SK-N-SH (cell line): ENCODE measurements at regions not wholly inside any gene's neighbourhood (a gene's known extent, or its start where the extent isn't known, plus 50 kb on each side); places are given as distances from the start of the nearest gene placed in this dataset.

Source experiments
- CTCF ChIA-PET: fragments of 300-600, 350-600 bp; formaldehyde crosslinking; extraction: SDS; loops from one replicate; lab custom pipeline; 2021; lab: Yijun Ruan, JAX
- POLR2A ChIA-PET: fragments of 350-600 bp; sonication (Branson Sonifier 250); formaldehyde crosslinking; extraction: SDS; loops from one replicate; lab custom pipeline; 2020; ENCODE audit warnings: antibody characterized with exemption, inconsistent platforms; lab: Yijun Ruan, JAX
- DNase-seq: peaks from one replicate; pipeline ENCODE4 v3.0.0; 2012
- H2AFZ ChIP-seq: fragments of 200-600 bp; sonication (generic); 2 replicates; pipeline ENCODE4 v1.8.1; 2016; ENCODE audit warnings: antibody characterized with exemption, mild to moderate bottlenecking, low read depth
- H3F3A ChIP-seq: fragments of 200-600 bp; sonication (generic); replicated peaks from 2 replicates; pipeline ENCODE3; 2016; ENCODE audit warnings: antibody characterized with exemption, mild to moderate bottlenecking; ENCODE audit not compliant: insufficient read depth
- H3K27ac ChIP-seq, 2 experiments: fragments of 200-500 bp in 1 of 2; fragments of 200-600 bp in 1 of 2; sonication (Bioruptor generic) in 1 of 2; sonication (generic), shearing (Covaris generic) in 1 of 2; 2 replicates each; pipeline versions ENCODE4 v1.5.1 to v1.6.1; 2014 to 2016; ENCODE audit warnings: low read depth in 2 of 2, inconsistent platforms in 1 of 2, low read length in 1 of 2, mild to moderate bottlenecking in 1 of 2, mixed read lengths in 1 of 2
- H3K27me3 ChIP-seq: fragments of 200-600 bp; sonication (generic), shearing (Covaris generic); 2 replicates; pipeline ENCODE4 v1.6.1; 2016; ENCODE audit warnings: mixed run types; ENCODE audit not compliant: insufficient read depth
- H3K36me3 ChIP-seq, 2 experiments: fragments of 200-500 bp in 1 of 2; fragments of 200-600 bp in 1 of 2; sonication (Bioruptor generic) in 1 of 2; sonication (generic) in 1 of 2; replicated peaks in 1 of 2; 2 replicates each; pipeline versions ENCODE3 to v1.5.1; 2014 to 2016; ENCODE audit warnings: low read length in 1 of 2, mild to moderate bottlenecking in 1 of 2; ENCODE audit not compliant: insufficient read depth in 2 of 2, control insufficient read depth in 1 of 2
- H3K4me1 ChIP-seq, 2 experiments: fragments of 200-500 bp in 1 of 2; fragments of 200-600 bp in 1 of 2; sonication (Bioruptor generic) in 1 of 2; sonication (generic), shearing (Covaris generic) in 1 of 2; 2 replicates each; pipeline versions ENCODE4 v1.5.1 to v1.6.1; 2014 to 2016; ENCODE audit warnings: low read depth in 1 of 2, low read length in 1 of 2, mixed run types in 1 of 2; ENCODE audit not compliant: insufficient read depth in 2 of 2, control insufficient read depth in 1 of 2
- H3K4me2 ChIP-seq: fragments of 200-600 bp; sonication (generic), shearing (Covaris generic); 2 replicates; pipeline ENCODE4 v1.6.1; 2017; ENCODE audit warnings: mixed run types
- H3K4me3 ChIP-seq, 2 experiments: fragments of 200-500 bp in 1 of 2; fragments of 200-600 bp in 1 of 2; sonication (Bioruptor generic) in 1 of 2; sonication (generic), shearing (Covaris generic) in 1 of 2; 2 replicates each; pipeline versions ENCODE4 v1.5.1 to v1.8.1; 2014 to 2016; ENCODE audit warnings: low read depth in 2 of 2, inconsistent platforms in 1 of 2, low read length in 1 of 2, mild to moderate bottlenecking in 1 of 2, mixed read lengths in 1 of 2, moderate library complexity in 1 of 2
- H3K79me2 ChIP-seq: fragments of 200-600 bp; sonication (generic); 2 replicates; pipeline ENCODE4 v1.8.1; 2017; ENCODE audit warnings: mild to moderate bottlenecking; ENCODE audit not compliant: insufficient read depth
- H3K9ac ChIP-seq: fragments of 200-600 bp; sonication (generic); 2 replicates; pipeline ENCODE4 v1.6.1; 2017; ENCODE audit warnings: mixed run types
- H3K9me2 ChIP-seq: fragments of 200-600 bp; sonication (generic); 2 replicates; pipeline ENCODE4 v1.6.1; 2017; ENCODE audit warnings: mixed run types
- H3K9me3 ChIP-seq: fragments of 200-600 bp; sonication (generic); 2 replicates; pipeline ENCODE4 v1.6.1; 2017; ENCODE audit warnings: mixed run types, mild to moderate bottlenecking, moderate library complexity
- H4K20me1 ChIP-seq: fragments of 200-600 bp; sonication (generic); 2 replicates; pipeline ENCODE4 v1.6.1; 2017; ENCODE audit warnings: mild to moderate bottlenecking, mixed run types; ENCODE audit not compliant: insufficient read depth
- CHD2 ChIP-seq: fragments of 150-350 bp; IDR thresholded peaks from 2 replicates; pipeline ENCODE4 v1.6.1; 2018; ENCODE audit warnings: low read length; ENCODE audit not compliant: partially characterized antibody
- EZH2phosphoT487 ChIP-seq: fragments of 200-600 bp; sonication (generic); IDR thresholded peaks from 2 replicates; pipeline ENCODE4 v1.6.1; 2017; ENCODE audit warnings: low read depth, mixed run types, mild to moderate bottlenecking, antibody characterized with exemption, moderate library complexity, borderline replicate concordance
- FOXJ3 ChIP-seq: sonication (generic); formaldehyde crosslinking; IDR thresholded peaks from 2 replicates; pipeline ENCODE4 v1.5.1; 2020; ENCODE audit warnings: mild to moderate bottlenecking, missing genetic modification reagents
- GABPA ChIP-seq: IDR thresholded peaks from 2 replicates; pipeline ENCODE4 v1.4.0; 2012; ENCODE audit warnings: low read depth, mild to moderate bottlenecking
- GATA2 ChIP-seq: sonication (generic); formaldehyde crosslinking; IDR thresholded peaks from 2 replicates; pipeline ENCODE4 v1.5.0; 2020; ENCODE audit warnings: mild to moderate bottlenecking, missing genetic modification reagents
- MAX ChIP-seq: IDR thresholded peaks from 2 replicates; pipeline ENCODE4 v1.4.0; 2012; ENCODE audit warnings: low read depth
- MEF2A ChIP-seq: IDR thresholded peaks from 2 replicates; pipeline ENCODE4 v1.4.0; 2012; ENCODE audit warnings: low read depth, borderline replicate concordance
- MXI1 ChIP-seq: IDR thresholded peaks from 2 replicates; pipeline ENCODE4 v1.6.1; 2012; ENCODE audit warnings: mild to moderate bottlenecking, low read depth, low read length, improper control_type of control experiment
- NFIC ChIP-seq: IDR thresholded peaks from 2 replicates; pipeline ENCODE4 v1.4.0; 2012; ENCODE audit warnings: borderline replicate concordance
- NRF1 ChIP-seq: IDR thresholded peaks from 2 replicates; pipeline ENCODE4 v1.6.1; 2012; ENCODE audit warnings: low read depth, mild to moderate bottlenecking, low read length
- POLR2AphosphoS5 ChIP-seq: IDR thresholded peaks from 2 replicates; pipeline ENCODE4 v1.6.1; 2012; ENCODE audit warnings: low read depth, low read length
- RAD21 ChIP-seq: IDR thresholded peaks from 2 replicates; pipeline ENCODE4 v1.6.1; 2012; ENCODE audit warnings: mild to moderate bottlenecking, low read length
- RCOR1 ChIP-seq: fragments of 150-350 bp; IDR thresholded peaks from 2 replicates; pipeline ENCODE4 v1.6.1; 2017; ENCODE audit warnings: antibody characterized with exemption, low read length
- REST ChIP-seq: IDR thresholded peaks from 2 replicates; pipeline ENCODE4 v1.6.1; 2012; ENCODE audit warnings: mild to moderate bottlenecking, low read depth, low read length, moderate library complexity
- RFX5 ChIP-seq: IDR thresholded peaks from 2 replicates; pipeline ENCODE4 v1.6.1; 2012; ENCODE audit warnings: mild to moderate bottlenecking, improper control_type of control experiment, low read length
- TCF12 ChIP-seq: IDR thresholded peaks from 2 replicates; pipeline ENCODE4 v1.4.0; 2012
- USF2 ChIP-seq: fragments of 150-350 bp; IDR thresholded peaks from 2 replicates; pipeline ENCODE4 v1.6.1; 2017; ENCODE audit warnings: antibody characterized with exemption, low read length, low read depth, borderline replicate concordance
- YY1 ChIP-seq: IDR thresholded peaks from 2 replicates; pipeline ENCODE4 v1.4.0; 2012; ENCODE audit warnings: low read depth, mild to moderate bottlenecking
- ZBTB33 ChIP-seq: IDR thresholded peaks from 2 replicates; pipeline ENCODE4 v1.4.0; 2012; ENCODE audit warnings: low read depth, borderline replicate concordance
- WGBS: methylation state at CpG from one replicate; pipeline ENCODE4 v1.1.6; 2017; ENCODE audit warnings: low lambda C conversion rate; 5-methylcytosine and 5-hydroxymethylcytosine counted together

GRCh38 chr14:100427166-100427565, 104.0 kb downstream of the SLC25A47 start:
- 89% methylated on average over 6 of the region's 6 CpGs for WGBS
- H3K4me2 ChIP-seq = no peak overlapping the region
- peaks cover 9% of the 10 kb centered on the region for H3F3A ChIP-seq
- H3K36me3 ChIP-seq = no peaks in the 10 kb centered on the region
- peaks cover 4% of the 10 kb centered on the region; the same call in 1 of the 2 replicates for H3K79me2 ChIP-seq
- POLR2A ChIA-PET = interaction anchor here (2.1 to 4.7 kb wide), 2 partner anchors 9 to 14 kb away, joined by 8 to 20 read pairs; no protein-coding TSS in a partner anchor
- H2AFZ ChIP-seq = no peak overlapping the region
- CTCF ChIA-PET = interaction anchor here (0.9 to 16.1 kb wide), 5 partner anchors 12 to 226 kb away, joined by 3 to 310 read pairs (median 5); no protein-coding TSS in a partner anchor
- peaks cover 33 to 67% of the 10 kb centered on the region in 2 experiments for H3K4me1 ChIP-seq
- no peaks in the 10 kb centered on the region for H3K9me3 ChIP-seq
- H4K20me1 ChIP-seq = no peaks in the 10 kb centered on the region
- H3K27ac ChIP-seq = peak overlapping the region in 1 of 2 experiments; percentile 100; a peak in 2 of 4 replicates
- H3K27me3 ChIP-seq = no peaks in the 10 kb centered on the region
- no peak overlapping the region for H3K4me3 ChIP-seq
- H3K9ac ChIP-seq = no peak overlapping the region
- H3K9me2 ChIP-seq = no peaks in the 10 kb centered on the region
- DNase-seq = no peak
- no peak for TF ChIP-seq FOXJ3 (CRISPR knock-in tag)
- no peak for TF ChIP-seq MEF2A
- TF ChIP-seq NFIC = no peak
- TF ChIP-seq MAX = no peak
- no peak for TF ChIP-seq TCF12

- WGBS = 20% methylated on average over 9 of the region's 9 CpGs
- Histone ChIP-seq H3K9me2 (no peaks in the 10 kb centered on the region), H3K4me2 (peak overlapping the region; percentile 45), H3K79me2 (peaks cover 4% of the 10 kb centered on the region; the same call in 1 of the 2 replicates), H3K9me3 (no peaks in the 10 kb centered on the region), H3K4me3 (no peak overlapping the region), H4K20me1 (no peaks in the 10 kb centered on the region), H3K27ac (peak overlapping the region; percentile 76 to 100), H3K9ac (no peak overlapping the region), H3F3A (no peaks in the 10 kb centered on the region), H3K36me3 (no peaks in the 10 kb centered on the region), H2AFZ (no peak overlapping the region), H3K27me3 (no peaks in the 10 kb centered on the region), H3K4me1 (peaks cover 18 to 55% of the 10 kb centered on the region in 2 experiments; a peak in 3 of 4 replicates)
- POLR2A ChIA-PET = no interaction called here
- no peak for DNase-seq
- CTCF ChIA-PET = interaction anchor here (9.9 to 16.1 kb wide), 2 partner anchors 11 to 39 kb away, joined by 148 to 310 read pairs; no protein-coding TSS in a partner anchor
- 0 out of 2 replicates have a peak, but pooled peaks have one; percentile 13 for TF ChIP-seq REST
- TF ChIP-seq POLR2AphosphoS5 = peak; percentile 47; the same call in 1 of the 2 replicates
- no peak for TF ChIP-seq RFX5
- TF ChIP-seq MAX = 0 out of 2 replicates have a peak, but pooled peaks have one; percentile 34
- peak; percentile 47; the same call in 1 of the 2 replicates for TF ChIP-seq YY1
- TF ChIP-seq MXI1 = no peak
- TF ChIP-seq EZH2phosphoT487 = no peak
- TF ChIP-seq GABPA = no peak
- no peak for TF ChIP-seq RCOR1
- TF ChIP-seq MEF2A = no peak
- TF ChIP-seq NRF1 = no peak
- no peak for TF ChIP-seq USF2
- TF ChIP-seq RAD21 = no peak
- TF ChIP-seq ZBTB33 = no peak
- TF ChIP-seq CHD2 = no peak
- no peak for TF ChIP-seq GATA2 (CRISPR knock-in tag)
Measured at GRCh38 chr14:100428727-100429126, 105.6 kb downstream of the SLC25A47 start.
